Progenitor cell of endocrine pancreas (in vitro differentiated cells): ENCODE measurements at regions not wholly inside any gene's neighbourhood (a gene's known extent, or its start where the extent isn't known, plus 50 kb on each side); places are given as distances from the start of the nearest gene placed in this dataset.

Source experiments
- DNase-seq: peaks from one replicate; pipeline ENCODE4 v3.0.0; 2021; ENCODE audit warnings: low spot score; ENCODE audit not compliant: unreplicated experiment
- H3K27ac Mint-ChIP-seq: 2 replicates; pipeline ENCODE4 v1.8.0; 2021; ENCODE audit warnings: mild to moderate bottlenecking, moderate library complexity, mixed read lengths
- H3K27me3 Mint-ChIP-seq: 2 replicates; pipeline ENCODE4 v1.8.0; 2021; ENCODE audit warnings: mixed read lengths
- H3K36me3 Mint-ChIP-seq: 2 replicates; pipeline ENCODE4 v1.8.0; 2022; ENCODE audit warnings: mixed read lengths; ENCODE audit not compliant: insufficient read depth
- H3K4me1 Mint-ChIP-seq: 2 replicates; pipeline ENCODE4 v1.8.0; 2021; ENCODE audit warnings: low read depth, mixed read lengths
- H3K4me3 Mint-ChIP-seq: 2 replicates; pipeline ENCODE4 v1.8.0; 2021; ENCODE audit warnings: low read depth, mild to moderate bottlenecking, moderate library complexity, mixed read lengths
- H3K9me3 Mint-ChIP-seq: 2 replicates; pipeline ENCODE4 v1.8.0; 2021; ENCODE audit warnings: low read depth, mixed read lengths
- TF ChIP-seq, protein P1 (sequence below): fragments of 200-600 bp; sonication (generic); IDR thresholded peaks from one replicate; pipeline ENCODE4 v1.5.0; 2021; ENCODE audit warnings: antibody characterized with exemption, mild to moderate bottlenecking; ENCODE audit not compliant: unreplicated experiment

DNA sequence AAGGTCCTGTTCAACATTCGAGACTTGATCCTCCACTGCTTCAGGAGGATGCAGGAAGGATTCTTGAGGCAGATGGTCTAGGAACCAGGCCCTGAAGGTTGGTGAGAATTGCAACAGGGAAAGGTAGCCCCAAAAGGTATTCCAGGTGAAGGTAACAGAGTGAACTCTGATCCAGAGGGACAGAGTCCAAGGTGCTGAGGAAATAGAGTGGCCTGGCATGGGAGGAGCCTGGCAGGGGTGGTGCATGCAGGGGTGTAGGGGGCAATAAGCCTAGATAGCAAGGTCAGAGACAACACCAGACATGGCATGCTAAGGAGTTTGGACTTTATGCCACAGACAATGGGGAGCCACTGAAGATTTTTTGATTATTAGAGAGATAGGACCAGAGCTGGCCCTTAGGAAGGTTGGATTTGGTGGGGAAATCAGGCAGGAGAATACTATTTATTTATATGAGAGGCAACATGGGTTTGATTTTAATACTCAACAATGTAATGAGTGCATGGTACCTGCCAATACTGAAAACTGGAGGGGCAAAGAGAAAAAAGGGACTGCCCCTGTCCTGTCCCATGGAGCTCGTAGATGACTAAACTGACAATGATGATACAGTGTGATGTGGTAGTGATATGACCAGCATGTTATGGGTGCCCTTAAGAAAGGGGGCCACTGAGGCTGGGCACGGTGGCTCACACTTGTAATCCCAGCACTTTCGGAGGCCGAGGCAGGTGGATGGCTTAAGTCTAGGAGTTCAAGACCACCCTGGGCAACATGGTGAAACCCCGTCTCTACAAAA is 50.5 kb upstream of the TMED10 start:
- no peaks in the 10 kb centered on the region for H3K36me3 Mint-ChIP-seq
- peaks cover 41% of the 10 kb centered on the region for H3K4me1 Mint-ChIP-seq

More for the DNA sequence above, 50.5 kb upstream of the TMED10 start:
- H3K9me3 Mint-ChIP-seq, result no peaks in the 10 kb centered on the region
- H3K27me3 Mint-ChIP-seq, result no peaks in the 10 kb centered on the region
- TF ChIP-seq, protein P1, sequence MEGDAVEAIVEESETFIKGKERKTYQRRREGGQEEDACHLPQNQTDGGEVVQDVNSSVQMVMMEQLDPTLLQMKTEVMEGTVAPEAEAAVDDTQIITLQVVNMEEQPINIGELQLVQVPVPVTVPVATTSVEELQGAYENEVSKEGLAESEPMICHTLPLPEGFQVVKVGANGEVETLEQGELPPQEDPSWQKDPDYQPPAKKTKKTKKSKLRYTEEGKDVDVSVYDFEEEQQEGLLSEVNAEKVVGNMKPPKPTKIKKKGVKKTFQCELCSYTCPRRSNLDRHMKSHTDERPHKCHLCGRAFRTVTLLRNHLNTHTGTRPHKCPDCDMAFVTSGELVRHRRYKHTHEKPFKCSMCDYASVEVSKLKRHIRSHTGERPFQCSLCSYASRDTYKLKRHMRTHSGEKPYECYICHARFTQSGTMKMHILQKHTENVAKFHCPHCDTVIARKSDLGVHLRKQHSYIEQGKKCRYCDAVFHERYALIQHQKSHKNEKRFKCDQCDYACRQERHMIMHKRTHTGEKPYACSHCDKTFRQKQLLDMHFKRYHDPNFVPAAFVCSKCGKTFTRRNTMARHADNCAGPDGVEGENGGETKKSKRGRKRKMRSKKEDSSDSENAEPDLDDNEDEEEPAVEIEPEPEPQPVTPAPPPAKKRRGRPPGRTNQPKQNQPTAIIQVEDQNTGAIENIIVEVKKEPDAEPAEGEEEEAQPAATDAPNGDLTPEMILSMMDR, result no peak
- H3K4me3 Mint-ChIP-seq, result no peak overlapping the region
- H3K27ac Mint-ChIP-seq, result peak overlapping the region; percentile 86
- no peak for DNase-seq
